Endothelial cell of umbilical vein (primary cell): ENCODE measurements at regions not wholly inside any gene's neighbourhood (a gene's known extent, or its start where the extent isn't known, plus 50 kb on each side); places are given as distances from the start of the nearest gene placed in this dataset.

Experiments
- BruUV-seq: library from RNA; stranded (reverse); fragments of 400-500 nt; replicated peaks from 2 replicates; lab custom pipeline; 2021; lab: Mats Ljungman, UMichigan
- CTCF ChIA-PET: fragments of 300-600, 350-600 bp; sonication (Branson Sonifier 250); formaldehyde crosslinking; loops from one replicate; lab custom pipeline; 2021; ENCODE audit warnings: antibody characterized with exemption, inconsistent platforms; lab: Charles Lee
- POLR2A ChIA-PET: fragments of 300-600, 350-600 bp; sonication (Branson Sonifier 250); formaldehyde crosslinking; loops from one replicate; lab custom pipeline; 2021; ENCODE audit warnings: antibody characterized with exemption, inconsistent platforms; lab: Charles Lee
- DNase-seq: peaks from one replicate; pipeline ENCODE4 v3.0.0-alpha.2; 2011; ENCODE audit warnings: low read depth, low spot score
- FAIRE-seq: peaks from 2 replicates; lab custom pipeline; 2011; peaks lifted over from hg19 to GRCh38; lab: Jason Lieb, UNC
- H2AFZ ChIP-seq: 2 replicates; pipeline ENCODE4 v1.6.0; 2012; ENCODE audit warnings: low read depth, low read length, control low read depth, inconsistent platforms
- H3K27ac ChIP-seq: 2 replicates; pipeline ENCODE4 v1.5.1; 2011; ENCODE audit warnings: low read depth, mild to moderate bottlenecking, control low read depth, low read length, moderate library complexity; ENCODE audit not compliant: insufficient read depth
- H3K27me3 ChIP-seq, 2 experiments: 2 replicates each; pipeline versions ENCODE4 v1.6.0 to v1.6.1; 2011; ENCODE audit warnings: low read length in 2 of 2, mixed read lengths in 1 of 2; ENCODE audit not compliant: control insufficient read depth in 2 of 2, insufficient read depth in 2 of 2
- H3K36me3 ChIP-seq, 2 experiments: 2 replicates in 1 of 2; 3 replicates in 1 of 2; pipeline ENCODE4 v1.5.1; 2011; ENCODE audit warnings: low read length in 2 of 2, mild to moderate bottlenecking in 1 of 2, moderate library complexity in 1 of 2; ENCODE audit not compliant: control insufficient read depth in 2 of 2, insufficient read depth in 2 of 2; ENCODE audit errors: extremely low read depth in 1 of 2
- H3K4me1 ChIP-seq: 3 replicates; pipeline ENCODE4 v1.5.1; 2011; ENCODE audit warnings: mild to moderate bottlenecking, low read length; ENCODE audit not compliant: control insufficient read depth, insufficient read depth; ENCODE audit errors: extremely low read depth
- H3K4me2 ChIP-seq: 2 replicates; pipeline ENCODE4 v1.6.1; 2011; ENCODE audit warnings: low read length, control low read depth, mixed read lengths; ENCODE audit not compliant: insufficient read depth
- H3K4me3 ChIP-seq, 3 experiments: fragments of 200-600 bp in 1 of 3; sonication (generic), shearing (Covaris generic) in 1 of 3; replicated peaks in 1 of 3; 2 replicates each; pipeline ENCODE4 v1.5.1; 2011 to 2016; ENCODE audit warnings: control low read depth in 3 of 3, low read length in 3 of 3, mild to moderate bottlenecking in 2 of 3, inconsistent platforms in 1 of 3, low read depth in 1 of 3, moderate library complexity in 1 of 3; ENCODE audit not compliant: insufficient read depth in 1 of 3
- H3K79me2 ChIP-seq: 2 replicates; pipeline ENCODE4 v1.6.0; 2012; ENCODE audit warnings: low read length, inconsistent platforms; ENCODE audit not compliant: control insufficient read depth, insufficient read depth
- H3K9ac ChIP-seq: replicated peaks from 2 replicates; pipeline ENCODE3; 2011; ENCODE audit warnings: low read length, control low read depth; ENCODE audit not compliant: insufficient read depth; ENCODE audit errors: extremely low read depth
- H3K9me1 ChIP-seq: replicated peaks from 3 replicates; pipeline ENCODE4 v1.6.0; 2011; ENCODE audit warnings: mild to moderate bottlenecking, low read length; ENCODE audit not compliant: control insufficient read depth, insufficient read depth; ENCODE audit errors: extremely low read depth
- H3K9me3 ChIP-seq: replicated peaks from 2 replicates; pipeline ENCODE4 v1.5.1; 2012; ENCODE audit warnings: low read length, inconsistent platforms; ENCODE audit not compliant: control insufficient read depth, insufficient read depth
- H4K20me1 ChIP-seq: replicated peaks from 2 replicates; pipeline ENCODE3; 2011; ENCODE audit warnings: mild to moderate bottlenecking, low read length; ENCODE audit not compliant: control insufficient read depth, insufficient read depth; ENCODE audit errors: extremely low read depth
- CTCF ChIP-seq, 2 donors: IDR thresholded peaks; 1 replicate in 1 of 2; 2 replicates in 1 of 2; pipeline ENCODE4 v1.5.1; 2011; ENCODE audit warnings: low read length in 2 of 2, mild to moderate bottlenecking in 2 of 2, moderate library complexity in 2 of 2, control low read depth in 1 of 2, inconsistent platforms in 1 of 2, low read depth in 1 of 2; ENCODE audit not compliant: insufficient read depth in 1 of 2; ENCODE audit errors: extremely low read depth in 1 of 2
- EZH2 ChIP-seq: IDR thresholded peaks from 2 replicates; pipeline ENCODE4 v1.6.1; 2012; ENCODE audit warnings: borderline replicate concordance, low read depth, mild to moderate bottlenecking, moderate library complexity, low read length, inconsistent platforms; ENCODE audit not compliant: severe bottlenecking
- FOS ChIP-seq: IDR thresholded peaks from 2 replicates; pipeline ENCODE4 v1.6.1; 2011; ENCODE audit warnings: mild to moderate bottlenecking, low read length, moderate library complexity, borderline replicate concordance; ENCODE audit not compliant: insufficient read depth
- GATA2 ChIP-seq: IDR thresholded peaks from 2 replicates; pipeline ENCODE4 v1.7.0; 2011; ENCODE audit warnings: low read depth, mild to moderate bottlenecking, moderate library complexity, mixed read lengths, low read length; ENCODE audit not compliant: insufficient read length, insufficient read depth
- JUN ChIP-seq: IDR thresholded peaks from 2 replicates; pipeline ENCODE4 v1.6.1; 2011; ENCODE audit warnings: borderline replicate concordance, low read depth; ENCODE audit not compliant: insufficient read length, insufficient read depth
- MYC ChIP-seq: IDR thresholded peaks from one replicate; pipeline ENCODE4 v1.6.1; 2011; ENCODE audit warnings: mild to moderate bottlenecking, low read depth, low read length
- POLR2A ChIP-seq: IDR thresholded peaks from 2 replicates; pipeline ENCODE4 v1.6.1; 2012; ENCODE audit warnings: low read depth, mild to moderate bottlenecking, control low read depth, low read length
- POLR2AphosphoS5 ChIP-seq: IDR thresholded peaks from 2 replicates; pipeline ENCODE4 v1.6.1; 2012; ENCODE audit warnings: low read depth, mild to moderate bottlenecking, control low read depth, low read length, moderate library complexity; ENCODE audit not compliant: insufficient read depth
- dilution Hi-C: fragments of 300-500 bp; cut with MboI; formaldehyde crosslinking; loops from one replicate; pipeline ENCODE4 v1.15.0; 2019; ENCODE audit warnings: low sequenced_read_pairs; ENCODE audit not compliant: extremely low pct_ligation_motif_present
- intact Hi-C: fragments of 100-400 bp; cut with micrococcal nuclease; formaldehyde crosslinking; loops from one replicate; pipeline ENCODE4 v1.10.0; 2022
- TF ChIP-seq, protein P1 (sequence below): IDR thresholded peaks from 2 replicates; pipeline ENCODE4 v1.6.1; 2011; ENCODE audit not compliant: insufficient read depth, insufficient read length

GRCh38 chr5:18799482-18800128, 1165.3 kb downstream of the TAF11L14 start:
- intact Hi-C loops (no loop called here), dilution Hi-C loops (no loop called here)
- Histone ChIP-seq H3K27me3 (no peaks in the 10 kb centered on the region), H3K4me3 (no peak overlapping the region), H3K36me3 (no peaks in the 10 kb centered on the region), H3K9me3 (no peaks in the 10 kb centered on the region), H3K4me1 (no peaks in the 10 kb centered on the region), H3K4me2 (no peak overlapping the region), H2AFZ (no peak overlapping the region), H4K20me1 (no peaks in the 10 kb centered on the region), H3K9me1 (no peaks in the 10 kb centered on the region), H3K9ac (no peak overlapping the region), H3K79me2 (no peaks in the 10 kb centered on the region), H3K27ac (no peak overlapping the region)
- ChIA-PET POLR2A (no interaction called here), CTCF (no interaction called here)
- BruUV-seq = no TSS peak
- DNase-seq = no peak
- TF ChIP-seq FOS (no peak), JUN (no peak), MYC (no peak), POLR2A (no peak), EZH2 (no peak), GATA2 (no peak), CTCF (IDR thresholded peaks at IDR 0.05; ENCODE audit: extremely low read depth in 1 of 2, insufficient read depth in 1 of 2, low read depth in 1 of 2, low read length in 2 of 2) (no peak), POLR2AphosphoS5 (no peak)
- TF ChIP-seq, protein P1, sequence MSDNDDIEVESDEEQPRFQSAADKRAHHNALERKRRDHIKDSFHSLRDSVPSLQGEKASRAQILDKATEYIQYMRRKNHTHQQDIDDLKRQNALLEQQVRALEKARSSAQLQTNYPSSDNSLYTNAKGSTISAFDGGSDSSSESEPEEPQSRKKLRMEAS = no peak
- FAIRE-seq = no peak
